ENCODE measurements at regions not wholly inside any gene's neighbourhood (a gene's known extent, or its start where the extent isn't known, plus 50 kb on each side); places are given as distances from the start of the nearest gene placed in this dataset.

DNA sequence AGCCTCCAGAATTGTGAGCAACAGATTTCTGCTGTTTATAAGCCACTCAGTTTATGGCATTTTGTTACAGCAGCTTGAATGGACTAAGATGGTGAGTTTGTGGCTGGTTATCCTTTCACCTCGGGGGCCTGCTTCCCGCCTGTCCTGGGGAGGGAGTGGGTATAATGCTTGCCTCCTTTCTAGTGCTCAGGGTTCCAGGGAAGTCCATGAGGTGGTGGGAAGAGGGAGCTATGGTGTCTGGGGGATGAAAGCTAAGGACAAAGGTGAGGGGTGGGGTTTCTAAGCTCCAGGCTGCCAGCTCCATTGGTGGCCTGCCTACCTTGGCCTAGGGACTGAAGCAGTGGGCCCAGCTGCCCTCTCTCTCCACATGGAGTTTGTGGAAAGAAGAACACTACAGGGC, 50.2 kb upstream of the SDK2 start:
- DNase-seq: no peak

- no peak for DNase-seq
Measured at GRCh38 chr17:73695035-73695738, 50.9 kb upstream of the SDK2 start.

DNA sequence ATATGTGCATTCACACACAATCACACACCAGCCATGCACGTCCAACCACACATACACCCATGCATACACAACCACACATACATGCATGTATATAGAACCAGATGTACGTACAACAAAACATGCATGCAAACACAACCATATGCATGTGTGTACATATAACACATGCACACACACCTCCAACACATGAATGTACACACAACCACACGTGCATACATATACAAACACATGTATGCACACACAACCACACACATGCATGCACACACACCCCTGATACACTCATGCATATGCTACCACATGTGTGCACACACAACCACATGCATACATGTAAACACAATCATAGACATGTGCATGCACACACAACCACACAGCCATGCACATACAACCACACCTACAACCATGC, 52.0 kb upstream of the SDK2 start:
- DNase-seq: no peak

DNA sequence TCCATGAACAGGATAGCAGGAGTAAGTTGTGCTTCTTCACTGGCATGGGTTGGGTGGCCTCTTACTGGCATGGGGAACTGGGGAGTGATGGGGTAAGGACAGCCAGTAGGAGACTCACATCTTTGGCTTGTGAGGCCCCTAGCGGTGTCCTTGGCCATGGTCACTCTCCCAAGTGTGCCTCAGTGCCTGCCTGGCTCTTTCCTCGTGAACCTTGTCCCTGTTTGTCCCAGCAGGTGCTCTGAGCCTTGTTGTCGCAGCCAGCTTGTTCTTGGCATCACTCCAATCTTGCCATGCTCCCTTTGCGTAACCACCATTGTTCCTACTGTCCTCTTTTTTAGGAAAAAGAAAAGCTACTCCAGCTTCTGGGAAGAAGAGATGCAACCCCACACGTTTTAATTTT, 53.6 kb upstream of the SDK2 start:
- DNase-seq: peak; percentile 61

DNA sequence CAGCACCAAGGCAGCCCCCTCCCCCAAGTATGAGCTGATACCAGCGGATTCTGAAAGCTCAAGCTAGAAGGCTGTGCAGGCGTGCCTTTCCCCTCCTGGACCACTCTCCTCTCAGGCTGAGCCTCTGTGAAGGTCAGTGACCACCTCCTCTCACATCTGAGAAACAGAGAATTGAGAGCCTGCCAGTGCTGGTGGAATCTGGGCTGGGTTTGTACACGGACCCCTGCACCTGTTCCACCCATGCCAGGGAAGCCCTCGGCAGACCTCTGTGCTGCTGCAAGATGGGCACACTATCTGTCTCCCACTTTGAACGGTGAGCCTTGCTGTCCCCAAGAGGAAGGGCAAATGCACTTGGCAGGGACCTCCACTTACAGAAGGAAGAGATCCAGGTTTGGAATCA, 54.7 kb upstream of the SDK2 start:
- DNase-seq: no peak

DNA sequence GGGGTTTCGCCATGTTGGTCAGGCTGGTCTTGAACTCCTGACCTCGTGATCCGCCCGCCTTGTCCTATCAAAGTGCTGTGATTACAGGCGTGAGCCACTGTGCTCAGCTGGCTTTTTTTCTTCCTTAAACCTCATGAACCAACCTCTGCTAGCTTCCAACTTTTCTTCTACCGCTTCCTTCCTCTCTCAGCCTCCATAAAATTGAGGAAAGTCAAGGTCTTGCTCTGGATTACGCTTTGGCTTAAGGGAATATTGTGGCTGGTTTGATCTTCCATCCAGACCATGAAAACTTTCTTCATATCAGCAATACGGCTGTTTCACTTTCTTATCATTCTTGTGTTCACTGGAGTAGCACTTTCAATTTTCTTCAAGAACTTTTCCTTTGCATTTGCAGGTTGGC, 57.5 kb upstream of the SDK2 start:
- no peak for DNase-seq

GRCh38 chr17:73703192-73703591, 58.9 kb upstream of the SDK2 start:
- DNase-seq: no peak

DNA sequence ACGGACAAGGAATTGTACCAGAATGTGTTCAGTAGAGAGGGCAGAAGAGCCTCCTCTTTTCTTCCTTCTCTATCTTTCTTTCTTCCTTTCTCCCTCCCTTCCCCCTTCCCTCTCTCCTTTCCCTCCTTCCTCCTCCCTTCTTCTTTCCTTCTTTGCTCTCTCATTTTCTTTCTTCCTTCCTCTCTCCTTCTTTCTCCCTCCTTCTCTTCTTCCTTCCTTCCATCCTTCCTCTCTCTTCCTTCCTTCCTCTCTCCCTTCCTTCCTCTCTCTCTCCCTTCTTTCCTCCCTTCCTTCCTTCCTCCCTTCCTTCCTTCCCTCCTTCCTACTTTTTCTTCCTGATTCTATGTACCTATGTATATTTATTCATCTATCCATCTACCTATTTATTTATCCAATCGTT, 59.7 kb upstream of the SDK2 start:
- DNase-seq: no peak

DNA sequence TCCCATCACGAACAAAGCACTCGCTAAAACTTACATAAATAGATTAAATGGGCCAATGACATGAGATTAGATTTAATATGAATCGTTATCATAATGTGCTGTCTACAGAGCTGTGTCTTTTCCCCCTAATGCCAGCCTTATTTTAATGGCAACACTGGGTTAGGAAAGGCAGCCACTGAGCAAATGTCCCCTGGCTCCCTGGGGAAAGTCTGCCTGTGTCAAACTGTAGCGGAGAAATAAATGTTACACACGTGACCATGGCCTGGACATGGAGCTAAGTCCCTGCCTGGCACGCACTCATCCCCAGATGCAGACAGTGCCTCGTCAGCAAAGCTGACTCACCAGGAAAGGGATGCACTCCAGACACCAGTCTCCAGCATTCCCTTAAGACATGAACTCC, 61.3 kb upstream of the SDK2 start:
- no peak for DNase-seq

- no peak for DNase-seq
Measured at GRCh38 chr17:73706428-73706827, 62.2 kb upstream of the SDK2 start.

GRCh38 chr17:73706858-73707257, 62.6 kb upstream of the SDK2 start:
- DNase-seq: no peak

DNA sequence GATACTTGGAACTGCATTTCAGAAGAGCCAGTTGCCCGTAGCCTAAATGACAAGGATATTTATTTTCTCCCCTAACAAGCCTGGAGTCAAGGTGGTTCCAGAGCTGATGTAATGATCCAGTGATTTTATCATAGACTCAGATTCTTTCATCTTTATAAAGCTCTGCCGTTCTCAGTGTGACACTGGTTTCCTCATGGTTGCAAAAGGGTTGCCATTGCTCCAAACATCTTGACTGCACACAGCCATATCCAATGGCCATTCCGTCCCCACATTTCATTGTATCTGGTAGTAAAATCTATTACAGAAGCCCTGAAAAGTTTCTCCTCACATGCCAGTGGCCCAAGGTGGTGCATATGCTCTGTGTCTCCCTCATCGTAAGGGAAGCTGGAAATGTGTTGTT, 63.1 kb upstream of the SDK2 start:
- DNase-seq: no peak

DNA sequence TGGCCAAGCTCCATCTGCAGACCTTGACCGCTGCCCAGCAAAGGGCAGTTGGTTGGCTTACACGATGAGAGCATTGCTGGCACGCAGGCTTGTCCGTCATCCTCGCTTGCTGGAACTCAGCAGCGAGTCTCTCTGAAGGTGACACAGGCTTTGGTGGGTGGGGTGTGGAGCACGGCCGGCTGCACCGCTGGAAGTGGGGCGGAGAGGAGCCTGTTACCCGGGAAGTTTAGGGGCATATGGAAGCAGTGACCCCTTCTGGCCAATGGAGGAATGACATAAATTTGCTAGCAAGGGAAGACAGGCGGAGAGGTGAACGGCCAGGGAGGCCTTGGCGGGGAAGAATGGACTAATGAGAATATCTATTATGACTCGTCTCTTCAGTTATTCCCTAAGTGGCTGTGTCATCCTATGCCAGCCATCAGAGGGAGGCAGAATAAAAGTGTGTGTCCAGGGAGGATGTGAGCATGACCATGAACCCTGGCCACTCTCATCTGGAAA, 65.9 kb upstream of the SDK2 start:
- no peak for DNase-seq

GRCh38 chr17:73711184-73711583, 66.9 kb upstream of the SDK2 start:
- no peak for DNase-seq

GRCh38 chr17:73711916-73712315, 67.7 kb upstream of the SDK2 start:
- DNase-seq: no peak

DNA sequence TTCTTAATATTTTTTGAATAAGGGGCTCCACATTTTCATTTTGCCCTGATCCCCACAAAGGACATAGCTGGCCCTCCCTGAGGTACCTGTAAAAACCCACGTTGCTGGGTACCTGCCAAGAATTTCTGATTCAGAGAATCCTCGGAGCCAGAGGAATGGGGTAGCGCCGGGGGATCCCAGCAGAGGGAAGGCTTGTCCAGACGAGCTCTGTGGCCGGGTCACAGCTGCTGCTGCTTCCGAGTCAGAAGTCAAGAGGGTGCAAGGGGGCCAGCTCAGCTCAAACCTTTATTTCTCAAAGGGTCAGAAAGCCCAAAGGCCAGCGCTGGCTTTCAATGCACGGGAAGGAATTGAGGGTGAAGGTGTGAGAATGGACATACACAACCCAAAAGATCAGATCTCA, 68.9 kb upstream of the SDK2 start:
- no peak for DNase-seq

DNA sequence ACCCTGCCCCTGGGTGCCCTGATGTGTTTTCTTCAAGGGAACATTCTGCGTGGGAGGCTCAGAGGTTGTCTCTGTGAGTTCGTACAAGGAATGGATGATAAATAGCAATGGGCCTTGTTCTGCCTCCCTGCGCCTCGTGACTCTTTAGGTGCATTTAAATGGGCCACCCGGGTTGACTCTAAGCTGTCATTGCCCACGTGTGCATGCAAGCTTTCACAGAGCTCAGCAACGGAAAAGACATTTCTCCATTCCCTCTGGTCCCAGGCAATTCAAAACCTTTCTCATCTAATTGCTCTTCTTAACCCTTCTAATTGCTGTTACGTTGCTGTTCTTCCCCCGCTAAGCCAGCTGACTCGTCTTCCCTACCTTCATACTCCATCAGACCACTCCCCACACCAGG, 71.5 kb upstream of the SDK2 start:
- DNase-seq: no peak

DNA sequence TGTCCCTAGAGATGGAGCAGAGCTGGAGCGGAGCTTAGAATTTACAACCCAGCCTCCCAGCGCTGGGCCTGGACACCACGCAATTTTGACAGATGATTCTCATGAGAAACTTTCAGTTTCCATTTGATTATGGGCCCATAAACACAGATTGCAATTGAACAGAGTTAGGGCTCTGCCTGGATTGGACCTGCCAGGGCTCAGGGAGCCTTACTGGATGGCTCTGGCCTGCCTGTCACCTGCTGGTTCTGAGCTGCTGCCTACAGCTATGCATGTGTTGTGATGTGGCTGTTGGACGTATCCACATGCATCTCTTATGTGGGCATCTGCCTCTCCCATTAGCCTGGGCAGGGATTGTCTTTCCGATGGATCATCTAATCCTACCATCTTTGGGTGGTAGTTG, 73.4 kb upstream of the SDK2 start:
- no peak for DNase-seq

GRCh38 chr17:73718362-73718761, 74.1 kb upstream of the SDK2 start:
- no peak for DNase-seq

- no peak for DNase-seq
Measured at GRCh38 chr17:73718912-73719311, 74.7 kb upstream of the SDK2 start.

DNA sequence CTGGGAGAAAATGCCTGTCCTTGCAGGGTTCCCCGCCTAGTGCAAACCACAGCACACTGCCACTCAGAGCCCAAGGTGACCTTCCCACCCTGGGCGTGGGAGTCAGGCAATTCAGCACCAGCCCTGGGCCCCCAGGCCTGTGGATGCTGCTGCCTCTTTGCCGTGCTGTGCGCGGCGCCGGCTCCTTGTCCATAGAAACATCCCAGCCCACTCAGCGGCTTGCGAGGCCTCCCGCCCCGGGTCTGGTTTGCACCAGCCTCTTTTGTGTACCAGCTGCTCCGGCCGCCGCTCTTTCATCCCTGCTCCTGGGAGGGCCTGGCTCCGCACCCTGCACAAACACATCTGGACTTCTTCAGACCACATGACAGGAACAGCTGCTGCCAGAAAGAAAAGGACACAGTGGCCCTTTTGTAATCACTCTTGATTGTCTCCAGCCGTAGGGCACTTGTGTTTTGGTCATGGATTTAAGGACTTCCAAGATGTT, 75.4 kb upstream of the SDK2 start:
- DNase-seq: peak; percentile 57

- DNase-seq: no peak
Measured at GRCh38 chr17:73720187-73720834, 76.1 kb upstream of the SDK2 start.

- no peak for DNase-seq
Measured at GRCh38 chr17:73722165-73722564, 77.9 kb upstream of the SDK2 start.

GRCh38 chr17:73723317-73723716, 79.1 kb upstream of the SDK2 start:
- DNase-seq: no peak

DNA sequence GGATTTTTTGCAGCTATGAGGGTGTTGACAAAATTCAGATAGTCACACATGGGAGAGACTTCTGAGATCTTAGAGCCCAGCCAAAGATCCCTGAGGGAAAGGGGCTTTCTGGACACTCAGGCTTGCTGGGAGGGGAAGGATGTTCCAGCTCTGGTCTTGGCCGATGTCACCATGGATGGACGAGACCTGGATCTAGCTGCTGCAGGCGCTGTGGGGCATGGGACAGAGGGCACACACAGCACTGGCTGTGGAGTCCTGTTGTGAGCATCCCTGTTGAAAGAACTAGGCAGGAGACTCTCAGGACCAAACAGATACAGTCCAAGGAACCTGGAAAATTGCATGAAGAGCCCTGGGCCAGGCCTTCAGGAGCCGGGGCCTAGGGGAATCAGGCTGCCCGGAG, 80.1 kb upstream of the SDK2 start:
- DNase-seq: no peak

Data from NCI-H2107 (cell line).